Sigmoid colon (tissue), 4 donors: ENCODE measurements at regions not wholly inside any gene's neighbourhood (a gene's known extent, or its start where the extent isn't known, plus 50 kb on each side); places are given as distances from the start of the nearest gene placed in this dataset.
"Not testable (repeated sequence)": the region's sequence is repeated elsewhere in the genome, so short reads cannot be mapped to it uniquely, and the experiment has no call there.

Source experiments
- EP300 ChIP-seq, 4 donors: sonication (generic); formaldehyde crosslinking; IDR thresholded peaks; one replicate each; pipeline ENCODE4 v1.6.1; 2017; ENCODE audit warnings: antibody characterized with exemption in 4 of 4
- POLR2AphosphoS5 ChIP-seq, 4 donors: sonication (generic); formaldehyde crosslinking; IDR thresholded peaks; one replicate each; pipeline ENCODE4 v1.6.1; 2017; ENCODE audit warnings: antibody characterized with exemption in 4 of 4
- TF ChIP-seq, protein P1 (sequence below), 4 experiments: fragments of 450-650 bp in 3 of 4; fragments of 200-600 bp in 1 of 4; IDR thresholded peaks; one replicate each; pipeline ENCODE4 v1.5.1; 2016 to 2019; ENCODE audit warnings: antibody characterized with exemption in 4 of 4, mild to moderate bottlenecking in 3 of 4, moderate library complexity in 2 of 4

DNA sequence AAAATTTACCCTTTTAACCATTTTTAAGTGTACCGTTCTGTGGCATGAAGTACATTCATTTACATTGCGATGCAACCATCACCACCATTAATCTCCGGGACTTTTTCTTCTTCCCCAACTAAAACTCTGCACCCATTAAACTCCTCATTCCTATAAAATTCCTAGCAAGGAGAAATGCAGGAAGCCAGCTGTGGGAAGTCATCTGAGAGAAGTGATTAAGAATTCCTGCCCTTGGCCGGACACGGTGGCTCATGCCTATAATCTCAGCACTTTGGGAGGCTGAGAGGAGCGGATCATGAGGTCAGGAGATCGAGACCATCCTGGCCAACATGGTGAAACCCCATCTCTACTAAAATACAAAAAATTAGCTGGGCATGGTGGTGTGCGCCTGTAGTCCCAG, 121.9 kb upstream of the RBPJ start:
- TF ChIP-seq, protein P1, sequence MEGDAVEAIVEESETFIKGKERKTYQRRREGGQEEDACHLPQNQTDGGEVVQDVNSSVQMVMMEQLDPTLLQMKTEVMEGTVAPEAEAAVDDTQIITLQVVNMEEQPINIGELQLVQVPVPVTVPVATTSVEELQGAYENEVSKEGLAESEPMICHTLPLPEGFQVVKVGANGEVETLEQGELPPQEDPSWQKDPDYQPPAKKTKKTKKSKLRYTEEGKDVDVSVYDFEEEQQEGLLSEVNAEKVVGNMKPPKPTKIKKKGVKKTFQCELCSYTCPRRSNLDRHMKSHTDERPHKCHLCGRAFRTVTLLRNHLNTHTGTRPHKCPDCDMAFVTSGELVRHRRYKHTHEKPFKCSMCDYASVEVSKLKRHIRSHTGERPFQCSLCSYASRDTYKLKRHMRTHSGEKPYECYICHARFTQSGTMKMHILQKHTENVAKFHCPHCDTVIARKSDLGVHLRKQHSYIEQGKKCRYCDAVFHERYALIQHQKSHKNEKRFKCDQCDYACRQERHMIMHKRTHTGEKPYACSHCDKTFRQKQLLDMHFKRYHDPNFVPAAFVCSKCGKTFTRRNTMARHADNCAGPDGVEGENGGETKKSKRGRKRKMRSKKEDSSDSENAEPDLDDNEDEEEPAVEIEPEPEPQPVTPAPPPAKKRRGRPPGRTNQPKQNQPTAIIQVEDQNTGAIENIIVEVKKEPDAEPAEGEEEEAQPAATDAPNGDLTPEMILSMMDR (IDR thresholded peaks at IDR 0.05) = not testable (repeated sequence)
- TF ChIP-seq POLR2AphosphoS5, EP300 (IDR thresholded peaks at IDR 0.05): not testable (repeated sequence)
